PFSK-1 (cell line): ENCODE measurements at regions not wholly inside any gene's neighbourhood (a gene's known extent, or its start where the extent isn't known, plus 50 kb on each side); places are given as distances from the start of the nearest gene placed in this dataset.

Experiments
- FOXP2 ChIP-seq: optimal IDR thresholded peaks from 2 replicates; pipeline ENCODE3; 2011; ENCODE audit warnings: borderline replicate concordance, control low read depth, inconsistent platforms; ENCODE audit not compliant: insufficient read depth; ENCODE audit errors: extremely low read length, extremely low read depth
- POLR2AphosphoS5 ChIP-seq: IDR thresholded peaks from 2 replicates; pipeline ENCODE4 v1.6.1; 2012; ENCODE audit warnings: low read depth, mild to moderate bottlenecking, control low read depth, low read length, moderate library complexity
- SIN3A ChIP-seq: IDR thresholded peaks from 2 replicates; pipeline ENCODE4 v1.6.1; 2012; ENCODE audit warnings: mild to moderate bottlenecking, low read length, moderate library complexity, borderline replicate concordance; ENCODE audit not compliant: insufficient read depth
- TAF1 ChIP-seq: IDR thresholded peaks from 2 replicates; pipeline ENCODE4 v1.6.1; 2012; ENCODE audit warnings: low read length, control low read depth, borderline replicate concordance; ENCODE audit not compliant: insufficient read depth
- TF ChIP-seq, protein P1 (sequence below), 2 experiments: IDR thresholded peaks; 2 replicates each; pipeline versions ENCODE4 v1.6.1 to v1.8.0; 2011 to 2012; ENCODE audit warnings: low read depth in 2 of 2, low read length in 2 of 2, control low read depth in 1 of 2, inconsistent platforms in 1 of 2, mild to moderate bottlenecking in 1 of 2, moderate library complexity in 1 of 2; ENCODE audit not compliant: insufficient read depth in 1 of 2

DNA sequence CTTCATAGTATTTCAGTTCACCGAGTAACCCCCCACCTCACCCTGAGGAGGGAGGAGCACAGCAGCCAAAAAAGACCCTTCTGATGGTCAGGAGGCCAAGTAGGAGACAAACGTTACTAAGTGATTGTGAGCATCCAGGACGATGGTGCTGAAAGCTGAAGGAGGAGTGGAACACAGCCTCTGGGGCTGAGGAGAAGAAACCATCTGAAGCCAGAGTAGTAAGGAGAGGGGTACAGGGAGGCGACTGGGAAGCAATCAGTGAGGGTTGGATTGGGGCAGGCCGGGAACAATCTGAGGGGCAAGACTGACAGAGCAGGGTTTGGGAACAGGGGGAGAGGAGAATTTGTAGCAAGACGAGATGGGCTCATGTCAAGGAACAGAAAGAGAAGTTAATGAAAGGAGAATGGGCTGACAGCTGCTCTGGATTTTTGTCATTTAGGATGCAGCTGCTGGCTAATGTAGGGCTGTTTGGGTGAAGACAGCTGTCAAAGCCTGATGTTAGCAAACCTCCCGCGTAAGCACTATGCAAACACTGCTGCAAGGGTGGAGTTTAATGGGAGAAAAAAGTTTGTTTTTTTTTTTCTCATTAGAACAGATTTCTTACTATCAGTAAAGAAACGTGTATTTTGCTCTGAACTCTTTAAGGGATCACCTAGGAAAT is 622.2 kb downstream of the EDEM1 start:
- TF ChIP-seq TAF1 (no peak), SIN3A (no peak), POLR2AphosphoS5 (no peak), FOXP2 (no peak)
- TF ChIP-seq, protein P1, sequence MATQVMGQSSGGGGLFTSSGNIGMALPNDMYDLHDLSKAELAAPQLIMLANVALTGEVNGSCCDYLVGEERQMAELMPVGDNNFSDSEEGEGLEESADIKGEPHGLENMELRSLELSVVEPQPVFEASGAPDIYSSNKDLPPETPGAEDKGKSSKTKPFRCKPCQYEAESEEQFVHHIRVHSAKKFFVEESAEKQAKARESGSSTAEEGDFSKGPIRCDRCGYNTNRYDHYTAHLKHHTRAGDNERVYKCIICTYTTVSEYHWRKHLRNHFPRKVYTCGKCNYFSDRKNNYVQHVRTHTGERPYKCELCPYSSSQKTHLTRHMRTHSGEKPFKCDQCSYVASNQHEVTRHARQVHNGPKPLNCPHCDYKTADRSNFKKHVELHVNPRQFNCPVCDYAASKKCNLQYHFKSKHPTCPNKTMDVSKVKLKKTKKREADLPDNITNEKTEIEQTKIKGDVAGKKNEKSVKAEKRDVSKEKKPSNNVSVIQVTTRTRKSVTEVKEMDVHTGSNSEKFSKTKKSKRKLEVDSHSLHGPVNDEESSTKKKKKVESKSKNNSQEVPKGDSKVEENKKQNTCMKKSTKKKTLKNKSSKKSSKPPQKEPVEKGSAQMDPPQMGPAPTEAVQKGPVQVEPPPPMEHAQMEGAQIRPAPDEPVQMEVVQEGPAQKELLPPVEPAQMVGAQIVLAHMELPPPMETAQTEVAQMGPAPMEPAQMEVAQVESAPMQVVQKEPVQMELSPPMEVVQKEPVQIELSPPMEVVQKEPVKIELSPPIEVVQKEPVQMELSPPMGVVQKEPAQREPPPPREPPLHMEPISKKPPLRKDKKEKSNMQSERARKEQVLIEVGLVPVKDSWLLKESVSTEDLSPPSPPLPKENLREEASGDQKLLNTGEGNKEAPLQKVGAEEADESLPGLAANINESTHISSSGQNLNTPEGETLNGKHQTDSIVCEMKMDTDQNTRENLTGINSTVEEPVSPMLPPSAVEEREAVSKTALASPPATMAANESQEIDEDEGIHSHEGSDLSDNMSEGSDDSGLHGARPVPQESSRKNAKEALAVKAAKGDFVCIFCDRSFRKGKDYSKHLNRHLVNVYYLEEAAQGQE (IDR thresholded peaks at IDR 0.05; ENCODE audit: insufficient read depth in 1 of 2, low read depth in 2 of 2, low read length in 2 of 2): peak in 1 of 2 experiments; percentile 25; a peak in 1 of 4 replicates
